GM12874 (cell line): ENCODE measurements at regions not wholly inside any gene's neighbourhood (a gene's known extent, or its start where the extent isn't known, plus 50 kb on each side); places are given as distances from the start of the nearest gene placed in this dataset.

ENCODE experiments used
- CTCF ChIP-seq: IDR thresholded peaks from 2 replicates; pipeline ENCODE4 v1.5.1; 2011; ENCODE audit warnings: low read depth, mild to moderate bottlenecking, control low read depth, low read length, moderate library complexity; ENCODE audit not compliant: insufficient read depth

- TF ChIP-seq CTCF = no peak
Observed at GRCh38 chr2:190763100-190763499, 114.2 kb downstream of the NAB1 start.

- no peak for TF ChIP-seq CTCF
Observed at GRCh38 chr2:190763901-190764514, 115.1 kb downstream of the NAB1 start.

GRCh38 chr2:190765386-190766173, 115.0 kb upstream of the GLS start:
- TF ChIP-seq CTCF = no peak

- TF ChIP-seq CTCF = no peak
Observed at GRCh38 chr2:190766174-190766572, 114.4 kb upstream of the GLS start.

GRCh38 chr2:190766595-190766994, 114.0 kb upstream of the GLS start:
- TF ChIP-seq CTCF = no peak

GRCh38 chr2:190767821-190768220, 112.8 kb upstream of the GLS start:
- TF ChIP-seq CTCF = no peak

GRCh38 chr2:190769258-190769657, 111.4 kb upstream of the GLS start:
- TF ChIP-seq CTCF = no peak
